MCF 10A (cell line): ENCODE measurements at regions not wholly inside any gene's neighbourhood (a gene's known extent, or its start where the extent isn't known, plus 50 kb on each side); places are given as distances from the start of the nearest gene placed in this dataset.
"Not testable (repeated sequence)": the region's sequence is repeated elsewhere in the genome, so short reads cannot be mapped to it uniquely, and the experiment has no call there.

ENCODE experiments used
- BruUV-seq: library from RNA; stranded (reverse); fragments of 400-500 nt; replicated peaks from 2 replicates; lab custom pipeline; 2021; lab: Mats Ljungman, UMichigan
- CTCF ChIA-PET: fragments of 300-600 bp; sonication (Branson Sonifier 250); formaldehyde crosslinking; extraction: SDS; loops from one replicate; lab custom pipeline; 2021; ENCODE audit warnings: antibody characterized with exemption, inconsistent platforms; lab: Yijun Ruan, JAX
- POLR2A ChIA-PET: fragments of 300-600, 350-650 bp; sonication (Branson Sonifier 250); formaldehyde crosslinking; extraction: SDS; loops from one replicate; lab custom pipeline; 2020; ENCODE audit warnings: antibody characterized with exemption, inconsistent platforms; lab: Yijun Ruan, JAX
- DNase-seq: peaks from one replicate; pipeline ENCODE4 v3.0.0-alpha.2; 2018; ENCODE audit not compliant: unreplicated experiment
- H3K27ac Mint-ChIP-seq: one replicate; pipeline ENCODE4 v1.8.0; 2022; ENCODE audit warnings: mild to moderate bottlenecking, low read depth, mixed read lengths; ENCODE audit not compliant: unreplicated experiment
- H3K27me3 Mint-ChIP-seq: one replicate; pipeline ENCODE4 v1.8.0; 2022; ENCODE audit warnings: mixed read lengths; ENCODE audit not compliant: insufficient read depth, unreplicated experiment
- H3K36me3 Mint-ChIP-seq: one replicate; pipeline ENCODE4 v1.8.0; 2022; ENCODE audit warnings: mild to moderate bottlenecking, moderate library complexity, mixed read lengths; ENCODE audit not compliant: insufficient read depth, unreplicated experiment
- H3K4me1 Mint-ChIP-seq: one replicate; pipeline ENCODE4 v1.8.0; 2022; ENCODE audit warnings: mixed read lengths; ENCODE audit not compliant: insufficient read depth, unreplicated experiment
- H3K4me3 Mint-ChIP-seq: one replicate; pipeline ENCODE4 v1.8.0; 2022; ENCODE audit warnings: mild to moderate bottlenecking, moderate library complexity, mixed read lengths; ENCODE audit not compliant: unreplicated experiment
- H3K9me3 Mint-ChIP-seq: one replicate; pipeline ENCODE4 v1.8.0; 2022; ENCODE audit warnings: mixed read lengths; ENCODE audit not compliant: unreplicated experiment
- CTCF ChIP-seq: fragments of 200-600 bp; IDR thresholded peaks from one replicate; pipeline ENCODE4 v1.8.0; 2022; ENCODE audit warnings: antibody characterized with exemption, mild to moderate bottlenecking; ENCODE audit not compliant: unreplicated experiment
- intact Hi-C: fragments of 100-400 bp; cut with micrococcal nuclease; formaldehyde crosslinking; loops from 2 replicates; pipeline ENCODE4 v1.14.1; 2022

- intact Hi-C loops: no loop called here
- no peak for DNase-seq
- no peak for TF ChIP-seq CTCF
- POLR2A ChIA-PET: no interaction called here
- Mint-ChIP-seq H3K27me3 (peaks cover 30% of the 10 kb centered on the region), H3K36me3 (no peaks in the 10 kb centered on the region), H3K4me3 (no peak overlapping the region), H3K27ac (no peak overlapping the region), H3K9me3 (no peaks in the 10 kb centered on the region), H3K4me1 (no peaks in the 10 kb centered on the region)
- CTCF ChIA-PET: interaction anchor here (0.6 to 0.8 kb wide), 3 partner anchors 12 to 17 kb away, joined by 3 to 4 read pairs (median 3); no protein-coding TSS in a partner anchor
- no TSS peak for BruUV-seq
Measured at GRCh38 chr6:40831381-40831780, 207.6 kb downstream of the UNC5CL start.

- H3K27ac Mint-ChIP-seq: no peak overlapping the region
- no peaks in the 10 kb centered on the region for H3K36me3 Mint-ChIP-seq
- POLR2A ChIA-PET: no interaction called here
- no TSS peak for BruUV-seq
- no peak overlapping the region for H3K4me3 Mint-ChIP-seq
- no peak for DNase-seq
- intact Hi-C loops: no loop called here
- CTCF ChIA-PET: no interaction called here
- H3K27me3 Mint-ChIP-seq: no peaks in the 10 kb centered on the region
- H3K9me3 Mint-ChIP-seq: no peaks in the 10 kb centered on the region
- TF ChIP-seq CTCF: no peak
- no peaks in the 10 kb centered on the region for H3K4me1 Mint-ChIP-seq
Measured at GRCh38 chr6:40825102-40825501, 213.9 kb downstream of the UNC5CL start.

GRCh38 chr6:40823917-40824891 lies 214.8 kb downstream of the UNC5CL start:
- H3K4me1 Mint-ChIP-seq, H3K4me3 Mint-ChIP-seq, POLR2A ChIA-PET, BruUV-seq, H3K9me3 Mint-ChIP-seq, H3K36me3 Mint-ChIP-seq, intact Hi-C loops, H3K27ac Mint-ChIP-seq, H3K27me3 Mint-ChIP-seq: not testable (repeated sequence)
- CTCF ChIA-PET: interaction anchor here (0.6 to 1.0 kb wide), 7 partner anchors 14 to 1446 kb away, joined by 3 to 4 read pairs (median 3); no protein-coding TSS in a partner anchor
- peak; percentile 75 for DNase-seq
- peak; percentile 30 for TF ChIP-seq CTCF

- no TSS peak for BruUV-seq
- Mint-ChIP-seq H3K27me3 (no peaks in the 10 kb centered on the region), H3K4me3 (no peak overlapping the region), H3K27ac (no peak overlapping the region), H3K9me3 (no peaks in the 10 kb centered on the region), H3K4me1 (no peaks in the 10 kb centered on the region), H3K36me3 (no peaks in the 10 kb centered on the region)
- ChIA-PET CTCF (interaction anchor here (0.6 to 0.9 kb wide), 4 partner anchors 23 to 1567 kb away, joined by 3 read pairs; no protein-coding TSS in a partner anchor), POLR2A (no interaction called here)
- DNase-seq: no peak
- no peak for TF ChIP-seq CTCF
- intact Hi-C loops: no loop called here
Measured at GRCh38 chr6:40822619-40823018, 216.4 kb downstream of the UNC5CL start.
